ENCODE measurements at regions not wholly inside any gene's neighbourhood (a gene's known extent, or its start where the extent isn't known, plus 50 kb on each side); places are given as distances from the start of the nearest gene placed in this dataset.

- TF ChIP-seq, protein P1, sequence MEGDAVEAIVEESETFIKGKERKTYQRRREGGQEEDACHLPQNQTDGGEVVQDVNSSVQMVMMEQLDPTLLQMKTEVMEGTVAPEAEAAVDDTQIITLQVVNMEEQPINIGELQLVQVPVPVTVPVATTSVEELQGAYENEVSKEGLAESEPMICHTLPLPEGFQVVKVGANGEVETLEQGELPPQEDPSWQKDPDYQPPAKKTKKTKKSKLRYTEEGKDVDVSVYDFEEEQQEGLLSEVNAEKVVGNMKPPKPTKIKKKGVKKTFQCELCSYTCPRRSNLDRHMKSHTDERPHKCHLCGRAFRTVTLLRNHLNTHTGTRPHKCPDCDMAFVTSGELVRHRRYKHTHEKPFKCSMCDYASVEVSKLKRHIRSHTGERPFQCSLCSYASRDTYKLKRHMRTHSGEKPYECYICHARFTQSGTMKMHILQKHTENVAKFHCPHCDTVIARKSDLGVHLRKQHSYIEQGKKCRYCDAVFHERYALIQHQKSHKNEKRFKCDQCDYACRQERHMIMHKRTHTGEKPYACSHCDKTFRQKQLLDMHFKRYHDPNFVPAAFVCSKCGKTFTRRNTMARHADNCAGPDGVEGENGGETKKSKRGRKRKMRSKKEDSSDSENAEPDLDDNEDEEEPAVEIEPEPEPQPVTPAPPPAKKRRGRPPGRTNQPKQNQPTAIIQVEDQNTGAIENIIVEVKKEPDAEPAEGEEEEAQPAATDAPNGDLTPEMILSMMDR (IDR thresholded peaks at IDR 0.05; ENCODE audit: low read depth, low read length, missing control alignments): no peak
- DNase-seq (ENCODE audit: extremely low read depth, low read depth): no peak
- H3K4me3 ChIP-seq (replicated peaks; ENCODE audit: low read depth, low read length): no peak overlapping the region
Measured at GRCh38 chr4:181261279-181261678, 981.9 kb upstream of the TENM3 start.

DNA sequence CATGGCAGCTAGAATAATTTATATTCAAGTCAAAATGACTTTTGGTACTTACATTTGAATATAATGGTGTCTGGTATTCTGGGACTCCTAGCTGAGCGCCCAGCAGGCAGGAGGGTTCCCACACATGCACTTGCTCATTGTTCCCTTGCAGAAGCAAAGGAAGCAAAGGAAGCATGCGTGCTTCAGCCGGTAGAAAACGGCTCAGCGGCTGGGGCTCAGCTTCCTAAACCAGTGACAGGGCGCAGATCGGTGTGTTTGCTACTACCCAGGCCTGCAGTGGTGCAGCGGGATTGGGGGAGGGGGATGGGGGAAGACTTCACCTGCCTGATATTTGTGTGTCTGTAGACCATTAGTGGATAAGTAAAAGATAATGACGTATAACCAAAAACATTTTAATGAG, 978.3 kb upstream of the TENM3 start:
- TF ChIP-seq, protein P1 (IDR thresholded peaks at IDR 0.05; ENCODE audit: low read depth, low read length, missing control alignments): no peak
- no peak overlapping the region for H3K4me3 ChIP-seq (replicated peaks; ENCODE audit: low read depth, low read length)
- DNase-seq (ENCODE audit: extremely low read depth, low read depth): no peak

- no peak overlapping the region for H3K4me3 ChIP-seq (replicated peaks; ENCODE audit: low read depth, low read length)
- DNase-seq (ENCODE audit: extremely low read depth, low read depth): no peak
- TF ChIP-seq, protein P1 (IDR thresholded peaks at IDR 0.05; ENCODE audit: low read depth, low read length, missing control alignments): no peak
Measured at GRCh38 chr4:181265370-181265769, 977.8 kb upstream of the TENM3 start.

GRCh38 chr4:181271116-181271640, 972.0 kb upstream of the TENM3 start:
- TF ChIP-seq, protein P1 (IDR thresholded peaks at IDR 0.05; ENCODE audit: low read depth, low read length, missing control alignments): no peak
- DNase-seq (ENCODE audit: extremely low read depth, low read depth): no peak

GRCh38 chr4:181272422-181272821, 970.8 kb upstream of the TENM3 start:
- no peak overlapping the region for H3K4me3 ChIP-seq (replicated peaks; ENCODE audit: low read depth, low read length)
- no peak for DNase-seq (ENCODE audit: extremely low read depth, low read depth)
- TF ChIP-seq, protein P1 (IDR thresholded peaks at IDR 0.05; ENCODE audit: low read depth, low read length, missing control alignments): no peak

More at GRCh38 chr4:181271116-181271640, 972.0 kb upstream of the TENM3 start:
- no peak overlapping the region for H3K4me3 ChIP-seq (replicated peaks; ENCODE audit: low read depth, low read length)

DNA sequence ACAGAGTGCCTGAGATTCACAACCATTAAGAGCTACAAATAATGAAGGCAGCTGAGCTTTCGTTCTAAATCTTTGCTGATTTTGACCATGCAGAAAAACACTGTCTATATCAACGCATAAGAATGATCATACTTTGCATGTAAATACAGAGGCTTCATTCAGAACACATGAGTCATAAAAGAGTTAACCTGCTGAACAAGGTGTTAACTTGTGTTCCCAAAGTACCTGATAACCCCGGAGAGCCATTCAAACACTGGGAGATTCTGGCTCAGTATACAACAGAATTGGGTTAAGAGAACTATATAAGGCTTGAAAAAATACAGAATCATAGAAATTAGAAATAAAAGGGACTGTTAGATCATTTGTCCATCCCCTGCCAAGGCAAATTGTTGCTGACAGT, 964.3 kb upstream of the TENM3 start:
- TF ChIP-seq, protein P1 (IDR thresholded peaks at IDR 0.05; ENCODE audit: low read depth, low read length, missing control alignments): no peak
- H3K4me3 ChIP-seq (replicated peaks; ENCODE audit: low read depth, low read length): no peak overlapping the region
- DNase-seq (ENCODE audit: extremely low read depth, low read depth): no peak

DNA sequence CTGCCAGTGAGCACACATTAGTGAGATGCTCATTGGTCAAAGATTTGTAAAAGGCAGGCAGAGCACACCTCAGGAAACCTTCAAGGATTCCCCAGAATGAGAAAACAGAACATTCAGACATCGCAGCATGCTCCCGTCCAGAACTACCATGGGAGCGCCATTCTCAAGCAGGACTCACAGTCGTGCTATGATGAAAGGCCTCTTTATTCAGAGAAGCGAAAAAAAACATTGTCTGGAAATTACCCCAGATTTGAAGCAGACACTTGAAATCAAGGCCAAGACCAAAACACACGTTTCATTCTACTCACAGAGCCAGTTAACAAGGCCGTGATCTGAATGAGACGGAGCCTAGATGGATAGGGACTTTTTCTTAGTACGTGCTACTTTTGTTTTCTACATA, 961.8 kb upstream of the TENM3 start:
- DNase-seq (ENCODE audit: extremely low read depth, low read depth): no peak
- TF ChIP-seq, protein P1 (IDR thresholded peaks at IDR 0.05; ENCODE audit: low read depth, low read length, missing control alignments): no peak
- no peak overlapping the region for H3K4me3 ChIP-seq (replicated peaks; ENCODE audit: low read depth, low read length)

Data from HFF-Myc (cell line).